IMR-90 (cell line): ENCODE measurements at regions not wholly inside any gene's neighbourhood (a gene's known extent, or its start where the extent isn't known, plus 50 kb on each side); places are given as distances from the start of the nearest gene placed in this dataset.

Source experiments
- BHLHE40 ChIP-seq: fragments of 150-350 bp; IDR thresholded peaks from 2 replicates; pipeline ENCODE4 v1.6.1; 2016; ENCODE audit warnings: mild to moderate bottlenecking, low read depth, low read length
- CEBPB ChIP-seq: IDR thresholded peaks from 2 replicates; pipeline ENCODE4 v1.6.1; 2012; ENCODE audit warnings: low read depth, low read length, improper control_type of control experiment
- CHD1 ChIP-seq: IDR thresholded peaks from 2 replicates; pipeline ENCODE4 v1.6.1; 2012; ENCODE audit warnings: low read depth, low read length, improper control_type of control experiment
- CTCF ChIP-seq: conservative IDR thresholded peaks from 2 replicates; pipeline ENCODE4 v1.5.1; 2012; ENCODE audit warnings: mild to moderate bottlenecking, low read depth, low read length, improper control_type of control experiment
- ELK1 ChIP-seq: fragments of 150-350 bp; IDR thresholded peaks from 2 replicates; pipeline ENCODE4 v1.6.1; 2016; ENCODE audit warnings: low read depth, mild to moderate bottlenecking, low read length, moderate library complexity, borderline replicate concordance
- FOS ChIP-seq: fragments of 150-350 bp; IDR thresholded peaks from 2 replicates; pipeline ENCODE4 v1.6.1; 2016; ENCODE audit warnings: low read depth, low read length
- POLR2A ChIP-seq: IDR thresholded peaks from 2 replicates; pipeline ENCODE4 v1.6.1; 2012; ENCODE audit warnings: mild to moderate bottlenecking, low read depth, low read length
- RAD21 ChIP-seq: IDR thresholded peaks from 2 replicates; pipeline ENCODE4 v1.6.1; 2012; ENCODE audit warnings: low read length, improper control_type of control experiment
- RFX5 ChIP-seq: IDR thresholded peaks from 2 replicates; pipeline ENCODE4 v1.8.0; 2012; ENCODE audit warnings: low read depth, mild to moderate bottlenecking, low read length, moderate library complexity
- SMC3 ChIP-seq: fragments of 150-350 bp; IDR thresholded peaks from 2 replicates; pipeline ENCODE4 v1.6.1; 2016; ENCODE audit warnings: low read depth, mild to moderate bottlenecking, antibody characterized with exemption, low read length, moderate library complexity
- USF2 ChIP-seq: fragments of 150-350 bp; IDR thresholded peaks from 2 replicates; pipeline ENCODE4 v1.6.1; 2017; ENCODE audit warnings: mild to moderate bottlenecking, antibody characterized with exemption, low read length, low read depth

- TF ChIP-seq RFX5, result no peak
- TF ChIP-seq CTCF, result no peak
- no peak for TF ChIP-seq POLR2A
- TF ChIP-seq USF2, result no peak
- TF ChIP-seq RAD21, result no peak
- no peak for TF ChIP-seq BHLHE40
- TF ChIP-seq CEBPB, result no peak
- no peak for TF ChIP-seq ELK1
- no peak for TF ChIP-seq FOS
- no peak for TF ChIP-seq SMC3
- TF ChIP-seq CHD1, result no peak
Measured at GRCh38 chr4:58679051-58679450, 1568.9 kb upstream of the IGFBP7 start.
